ENCODE measurements at regions not wholly inside any gene's neighbourhood (a gene's known extent, or its start where the extent isn't known, plus 50 kb on each side); places are given as distances from the start of the nearest gene placed in this dataset.
"Not testable (repeated sequence)": the region's sequence is repeated elsewhere in the genome, so short reads cannot be mapped to it uniquely, and the experiment has no call there.

GRCh38 chr11:8767466-8768142 is 85.0 kb downstream of the RPL27A start:
- H3K36me3 ChIP-seq: no peaks in the 10 kb centered on the region
- no peak overlapping the region for H3K4me3 ChIP-seq
- ATAC-seq (no peak), DNase-seq (no peak)
- H3K4me1 ChIP-seq: peaks cover 0 to 8% (median 2%) of the 10 kb centered on the region in 4 donors
- WGBS (ENCODE audit: insufficient coverage, low coverage, low lambda C conversion rate, missing lambda C conversion rate): 64% methylated on average over 5 of the region's 9 CpGs
- peak overlapping the region in 1 of 3 donors; percentile 2 for H3K27ac ChIP-seq
- no peaks in the 10 kb centered on the region for H3K9me3 ChIP-seq
- TF ChIP-seq POLR2A (IDR thresholded peaks at IDR 0.05): no peak
- no peak for TF ChIP-seq CTCF (IDR thresholded peaks at IDR 0.05)
- no peaks in the 10 kb centered on the region for H3K27me3 ChIP-seq
- intact Hi-C loops (cut with DNase I): no loop called here

GRCh38 chr11:8768625-8769333 is 86.2 kb downstream of the RPL27A start:
- Histone ChIP-seq H3K4me3 (no peak overlapping the region), H3K9me3 (no peaks in the 10 kb centered on the region), H3K36me3 (no peaks in the 10 kb centered on the region), H3K27me3 (no peaks in the 10 kb centered on the region), H3K27ac (no peak overlapping the region), H3K4me1 (peaks cover 0 to 8% (median 2%) of the 10 kb centered on the region in 4 donors)
- peak in 3 of 4 donors; percentile 12 to 59 (median 55) for ATAC-seq
- DNase-seq: peak in 1 of 3 donors; percentile 30
- intact Hi-C loops (cut with DNase I): no loop called here
- peak in 3 of 4 donors; percentile 12 to 31 (median 28) for TF ChIP-seq CTCF (IDR thresholded peaks at IDR 0.05)
- no peak for TF ChIP-seq POLR2A (IDR thresholded peaks at IDR 0.05)
- 70% methylated on average over 3 of the region's 3 CpGs for WGBS (ENCODE audit: insufficient coverage, low coverage, low lambda C conversion rate, missing lambda C conversion rate)

- TF ChIP-seq CTCF (IDR thresholded peaks at IDR 0.05) (no peak), POLR2A (IDR thresholded peaks at IDR 0.05) (no peak)
- intact Hi-C loops (cut with DNase I): no loop called here
- WGBS (ENCODE audit: insufficient coverage, low coverage, low lambda C conversion rate, missing lambda C conversion rate): 72% methylated on average over 5 of the region's 9 CpGs
- no peaks in the 10 kb centered on the region for H3K36me3 ChIP-seq
- no peaks in the 10 kb centered on the region for H3K27me3 ChIP-seq
- no peaks in the 10 kb centered on the region for H3K9me3 ChIP-seq
- no peak overlapping the region for H3K4me3 ChIP-seq
- DNase-seq (peak in 1 of 3 donors; percentile 33), ATAC-seq (no peak)
- no peaks in the 10 kb centered on the region for H3K4me1 ChIP-seq
- H3K27ac ChIP-seq: no peak overlapping the region
Measured at GRCh38 chr11:8772571-8773519, 90.3 kb downstream of the RPL27A start.

GRCh38 chr11:8773916-8774539 is 91.4 kb downstream of the RPL27A start:
- intact Hi-C loops (cut with DNase I): no loop called here
- no peak overlapping the region for H3K4me3 ChIP-seq
- no peaks in the 10 kb centered on the region for H3K27me3 ChIP-seq
- H3K4me1 ChIP-seq: no peaks in the 10 kb centered on the region
- no peak overlapping the region for H3K27ac ChIP-seq
- 73% methylated on average over 3 of the region's 5 CpGs for WGBS (ENCODE audit: insufficient coverage, low coverage, low lambda C conversion rate, missing lambda C conversion rate)
- TF ChIP-seq POLR2A (IDR thresholded peaks at IDR 0.05): no peak
- H3K36me3 ChIP-seq: peaks cover 0 to 4% (median 0%) of the 10 kb centered on the region in 4 donors
- ATAC-seq (no peak), DNase-seq (peak in 1 of 3 donors; percentile 3)
- no peaks in the 10 kb centered on the region for H3K9me3 ChIP-seq

- H3K9me3 ChIP-seq; H3K27me3 ChIP-seq; intact Hi-C loops (cut with DNase I); ATAC-seq; H3K27ac ChIP-seq; H3K4me1 ChIP-seq; H3K4me3 ChIP-seq; H3K36me3 ChIP-seq: not testable (repeated sequence)
- WGBS (ENCODE audit: insufficient coverage, low coverage, low lambda C conversion rate, missing lambda C conversion rate): 89% methylated on average over 6 of the region's 8 CpGs
- peak in 1 of 3 donors; percentile 10 for DNase-seq
Measured at GRCh38 chr11:8774916-8775315, 92.3 kb downstream of the RPL27A start.

All from right lobe of liver (tissue), 6 donors.